ENCODE measurements at regions not wholly inside any gene's neighbourhood (a gene's known extent, or its start where the extent isn't known, plus 50 kb on each side); places are given as distances from the start of the nearest gene placed in this dataset.

DNA sequence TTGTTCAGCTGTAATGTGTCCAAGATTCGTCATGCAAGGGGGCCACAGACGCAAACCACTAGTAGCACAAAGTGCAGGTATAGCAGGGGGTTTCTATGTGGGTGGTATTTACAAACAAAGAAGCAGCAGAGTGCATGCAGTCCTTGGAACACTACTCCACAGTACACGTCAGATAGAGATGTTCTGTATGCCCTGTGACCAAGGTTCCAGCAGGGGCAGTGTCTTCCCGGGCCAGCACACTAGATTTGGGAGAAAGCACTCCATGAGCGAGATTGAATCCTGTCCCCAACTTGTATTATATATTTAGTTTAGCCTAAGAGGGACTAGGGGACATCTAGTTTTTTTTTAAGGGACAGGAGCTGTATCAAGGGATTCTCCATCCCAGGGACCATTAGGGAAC, 54.4 kb upstream of the ESX1 start:
- no peak for TF ChIP-seq CTCF (IDR thresholded peaks at IDR 0.05; ENCODE audit: low read depth, low read length, missing input control)
- no peak for TF ChIP-seq GABPA (IDR thresholded peaks at IDR 0.05 in 1 of 2, conservative IDR thresholded peaks at IDR 0.05 in 1 of 2)
- no peak for TF ChIP-seq REST (IDR thresholded peaks at IDR 0.05)
- no peak for TF ChIP-seq JUND (IDR thresholded peaks at IDR 0.05)
- TF ChIP-seq RAD21 (IDR thresholded peaks at IDR 0.05) = no peak
- TF ChIP-seq, protein P1, sequence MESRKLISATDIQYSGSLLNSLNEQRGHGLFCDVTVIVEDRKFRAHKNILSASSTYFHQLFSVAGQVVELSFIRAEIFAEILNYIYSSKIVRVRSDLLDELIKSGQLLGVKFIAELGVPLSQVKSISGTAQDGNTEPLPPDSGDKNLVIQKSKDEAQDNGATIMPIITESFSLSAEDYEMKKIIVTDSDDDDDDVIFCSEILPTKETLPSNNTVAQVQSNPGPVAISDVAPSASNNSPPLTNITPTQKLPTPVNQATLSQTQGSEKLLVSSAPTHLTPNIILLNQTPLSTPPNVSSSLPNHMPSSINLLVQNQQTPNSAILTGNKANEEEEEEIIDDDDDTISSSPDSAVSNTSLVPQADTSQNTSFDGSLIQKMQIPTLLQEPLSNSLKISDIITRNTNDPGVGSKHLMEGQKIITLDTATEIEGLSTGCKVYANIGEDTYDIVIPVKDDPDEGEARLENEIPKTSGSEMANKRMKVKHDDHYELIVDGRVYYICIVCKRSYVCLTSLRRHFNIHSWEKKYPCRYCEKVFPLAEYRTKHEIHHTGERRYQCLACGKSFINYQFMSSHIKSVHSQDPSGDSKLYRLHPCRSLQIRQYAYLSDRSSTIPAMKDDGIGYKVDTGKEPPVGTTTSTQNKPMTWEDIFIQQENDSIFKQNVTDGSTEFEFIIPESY (IDR thresholded peaks at IDR 0.05) = no peak
- no peak for TF ChIP-seq RXRA (IDR thresholded peaks at IDR 0.05)
- TF ChIP-seq ATF3 (IDR thresholded peaks at IDR 0.05) = no peak
- TF ChIP-seq MAX (IDR thresholded peaks at IDR 0.05) = no peak
- no peak for TF ChIP-seq TAF1 (conservative IDR thresholded peaks at IDR 0.05)
